ENCODE measurements at regions not wholly inside any gene's neighbourhood (a gene's known extent, or its start where the extent isn't known, plus 50 kb on each side); places are given as distances from the start of the nearest gene placed in this dataset.

- Histone ChIP-seq H3K79me2 (ENCODE audit: control insufficient read depth, insufficient read depth, low read length) (no peaks in the 10 kb centered on the region), H3K9me3 (replicated peaks; ENCODE audit: control insufficient read depth, insufficient read depth, low read length) (no peaks in the 10 kb centered on the region), H2AFZ (ENCODE audit: control insufficient read depth, low read depth, low read length) (no peak overlapping the region), H4K20me1 (ENCODE audit: control insufficient read depth, insufficient read depth) (no peaks in the 10 kb centered on the region), H3K4me2 (ENCODE audit: control insufficient read depth, insufficient read depth) (no peak overlapping the region), H3K9ac (ENCODE audit: control insufficient read depth, insufficient read depth, low read length) (no peak overlapping the region), H3K27ac (ENCODE audit: control insufficient read depth, insufficient read depth) (no peak overlapping the region), H3K4me1 (ENCODE audit: control insufficient read depth, insufficient read depth, low read length) (no peaks in the 10 kb centered on the region), H3K4me3 (no peak overlapping the region), H3K36me3 (ENCODE audit: control insufficient read depth in 2 of 2, insufficient read depth in 2 of 2, low read length in 1 of 2) (no peaks in the 10 kb centered on the region), H3K27me3 (replicated peaks in 1 of 2; ENCODE audit: control insufficient read depth in 2 of 2, insufficient read depth in 2 of 2, low read length in 1 of 2) (no peaks in the 10 kb centered on the region)
- RAD21 ChIA-PET (ENCODE audit: unreplicated experiment) = no interaction called here
- DNase-seq (ENCODE audit: low read depth, low spot score) = no peak
- no peak for FAIRE-seq
- in situ Hi-C loops (cut with MboI) = no loop called here
- WGBS (ENCODE audit: insufficient coverage, insufficient replicate concordance, low lambda C conversion rate, missing lambda C conversion rate) = 13% methylated on average over 4 of the region's 4 CpGs
- intact Hi-C loops (cut with micrococcal nuclease; ENCODE audit: unreplicated experiment) = no loop called here
- no peak for TF ChIP-seq KLF5 (IDR thresholded peaks at IDR 0.05; ENCODE audit: partially characterized antibody)
- no peak for TF ChIP-seq HCFC1 (IDR thresholded peaks at IDR 0.05; ENCODE audit: low read length)
- no peak for TF ChIP-seq ZSCAN29 (IDR thresholded peaks at IDR 0.05)
- no peak for TF ChIP-seq NR2F1 (conservative IDR thresholded peaks at IDR 0.05)
- no peak for TF ChIP-seq BCL11A (IDR thresholded peaks at IDR 0.05; ENCODE audit: low read depth, low read length)
- ATAC-seq = no peak
- SMC1A ChIA-PET (ENCODE audit: uncharacterized antibody, unreplicated experiment) = interaction anchor here (1.6 kb wide), 1 partner anchor 9 kb away, joined by 4 read pairs; no protein-coding TSS in a partner anchor
- POLR2A ChIA-PET = no interaction called here
- no TSS peak for BruUV-seq (replicated peaks)
- CTCF ChIA-PET = no interaction called here
Measured at GRCh38 chr12:5166976-5167375, 123.3 kb downstream of the KCNA5 start.

- Histone ChIP-seq H3K4me1 (ENCODE audit: control insufficient read depth, insufficient read depth, low read length) (no peaks in the 10 kb centered on the region), H3K4me2 (ENCODE audit: control insufficient read depth, insufficient read depth) (no peak overlapping the region), H4K20me1 (ENCODE audit: control insufficient read depth, insufficient read depth) (no peaks in the 10 kb centered on the region), H3K9ac (ENCODE audit: control insufficient read depth, insufficient read depth, low read length) (no peak overlapping the region), H3K27ac (ENCODE audit: control insufficient read depth, insufficient read depth) (no peak overlapping the region), H3K79me2 (ENCODE audit: control insufficient read depth, insufficient read depth, low read length) (no peaks in the 10 kb centered on the region), H3K27me3 (replicated peaks in 1 of 2; ENCODE audit: control insufficient read depth in 2 of 2, insufficient read depth in 2 of 2, low read length in 1 of 2) (peaks cover 0 to 1% of the 10 kb centered on the region in 2 experiments; a peak in 1 of 4 replicates), H2AFZ (ENCODE audit: control insufficient read depth, low read depth, low read length) (no peak overlapping the region), H3K4me3 (no peak overlapping the region), H3K9me3 (replicated peaks; ENCODE audit: control insufficient read depth, insufficient read depth, low read length) (no peaks in the 10 kb centered on the region), H3K36me3 (ENCODE audit: control insufficient read depth in 2 of 2, insufficient read depth in 2 of 2, low read length in 1 of 2) (no peaks in the 10 kb centered on the region)
- BruUV-seq (replicated peaks) = no TSS peak
- CTCF ChIA-PET = no interaction called here
- FAIRE-seq = no peak
- no peak for DNase-seq (ENCODE audit: low read depth, low spot score)
- intact Hi-C loops (cut with micrococcal nuclease; ENCODE audit: unreplicated experiment) (no loop called here), in situ Hi-C loops (cut with MboI) (no loop called here)
- WGBS (ENCODE audit: insufficient coverage, insufficient replicate concordance, low lambda C conversion rate, missing lambda C conversion rate) = 38% methylated on average over 5 of the region's 5 CpGs
- POLR2A ChIA-PET = no interaction called here
- no peak for ATAC-seq
- RAD21 ChIA-PET (ENCODE audit: unreplicated experiment) = no interaction called here
- SMC1A ChIA-PET (ENCODE audit: uncharacterized antibody, unreplicated experiment) = interaction anchor here (1.6 kb wide), 1 partner anchor 8 kb away, joined by 4 read pairs; no protein-coding TSS in a partner anchor
- TF ChIP-seq ZNF24 (IDR thresholded peaks at IDR 0.05) = no peak
- TF ChIP-seq IRF5 (IDR thresholded peaks at IDR 0.05; ENCODE audit: borderline replicate concordance) = no peak
- TF ChIP-seq SRF (IDR thresholded peaks at IDR 0.05; ENCODE audit: low read depth in 2 of 2, low read length in 2 of 2) = no peak
- TF ChIP-seq ATF2 (IDR thresholded peaks at IDR 0.05; ENCODE audit: low read length) = no peak
- no peak for TF ChIP-seq USF2 (IDR thresholded peaks at IDR 0.05; ENCODE audit: borderline replicate concordance, low read depth, low read length)
- no peak for TF ChIP-seq DPF2 (IDR thresholded peaks at IDR 0.05)
- no peak for TF ChIP-seq MEF2A (IDR thresholded peaks at IDR 0.05; ENCODE audit: insufficient read depth, low read depth, low read length)
- TF ChIP-seq SREBF2 (IDR thresholded peaks at IDR 0.05; ENCODE audit: low read length) = no peak
Measured at GRCh38 chr12:5168148-5168547, 124.5 kb downstream of the KCNA5 start.

Data from GM12878 (cell line).